Mammary epithelial cell (primary cell): ENCODE measurements at regions not wholly inside any gene's neighbourhood (a gene's known extent, or its start where the extent isn't known, plus 50 kb on each side); places are given as distances from the start of the nearest gene placed in this dataset.

Source experiments
- EZH2 ChIP-seq: IDR thresholded peaks from 2 replicates; pipeline ENCODE4 v1.6.1; 2012; ENCODE audit warnings: low read length, inconsistent platforms, borderline replicate concordance
- TF ChIP-seq, protein P1 (sequence below), 2 donors: IDR thresholded peaks in 1 of 2; conservative IDR thresholded peaks in 1 of 2; 2 replicates each; pipeline ENCODE4 v1.5.1; 2011 to 2012; ENCODE audit warnings: inconsistent platforms in 2 of 2, low read length in 2 of 2, mild to moderate bottlenecking in 2 of 2, control low read depth in 1 of 2, low read depth in 1 of 2; ENCODE audit not compliant: insufficient read depth in 1 of 2; ENCODE audit errors: extremely low read depth in 1 of 2

DNA sequence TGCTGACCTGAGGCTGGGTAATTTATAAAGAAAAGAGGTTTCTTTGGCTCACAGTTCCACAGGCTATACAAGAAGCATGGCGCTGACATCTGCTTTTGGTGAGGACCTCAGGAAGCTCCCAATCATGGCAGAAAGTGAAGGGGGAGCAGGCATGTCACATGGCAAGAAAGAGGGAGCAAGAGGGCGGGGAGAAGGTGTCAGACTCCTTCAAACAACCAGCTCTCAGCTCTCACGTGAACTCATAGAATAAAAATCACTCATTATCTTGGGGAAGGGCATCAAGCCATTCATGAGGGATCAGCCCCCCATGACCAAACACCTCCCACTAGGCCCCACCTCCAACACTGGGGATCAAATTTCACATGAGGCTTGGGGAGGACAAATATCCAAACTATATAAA, 266.8 kb downstream of the RHOU start:
- TF ChIP-seq, protein P1, sequence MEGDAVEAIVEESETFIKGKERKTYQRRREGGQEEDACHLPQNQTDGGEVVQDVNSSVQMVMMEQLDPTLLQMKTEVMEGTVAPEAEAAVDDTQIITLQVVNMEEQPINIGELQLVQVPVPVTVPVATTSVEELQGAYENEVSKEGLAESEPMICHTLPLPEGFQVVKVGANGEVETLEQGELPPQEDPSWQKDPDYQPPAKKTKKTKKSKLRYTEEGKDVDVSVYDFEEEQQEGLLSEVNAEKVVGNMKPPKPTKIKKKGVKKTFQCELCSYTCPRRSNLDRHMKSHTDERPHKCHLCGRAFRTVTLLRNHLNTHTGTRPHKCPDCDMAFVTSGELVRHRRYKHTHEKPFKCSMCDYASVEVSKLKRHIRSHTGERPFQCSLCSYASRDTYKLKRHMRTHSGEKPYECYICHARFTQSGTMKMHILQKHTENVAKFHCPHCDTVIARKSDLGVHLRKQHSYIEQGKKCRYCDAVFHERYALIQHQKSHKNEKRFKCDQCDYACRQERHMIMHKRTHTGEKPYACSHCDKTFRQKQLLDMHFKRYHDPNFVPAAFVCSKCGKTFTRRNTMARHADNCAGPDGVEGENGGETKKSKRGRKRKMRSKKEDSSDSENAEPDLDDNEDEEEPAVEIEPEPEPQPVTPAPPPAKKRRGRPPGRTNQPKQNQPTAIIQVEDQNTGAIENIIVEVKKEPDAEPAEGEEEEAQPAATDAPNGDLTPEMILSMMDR (conservative IDR thresholded peaks at IDR 0.05 in 1 of 2, IDR thresholded peaks at IDR 0.05 in 1 of 2; ENCODE audit: extremely low read depth in 1 of 2, insufficient read depth in 1 of 2, low read depth in 1 of 2, low read length in 2 of 2), result no peak
- TF ChIP-seq EZH2, result no peak
